GM06990 (cell line): ENCODE measurements at regions not wholly inside any gene's neighbourhood (a gene's known extent, or its start where the extent isn't known, plus 50 kb on each side); places are given as distances from the start of the nearest gene placed in this dataset.

ENCODE experiments used
- DNase-seq: peaks from one replicate; pipeline ENCODE4 v3.0.0-alpha.2; 2011; ENCODE audit not compliant: insufficient read length; ENCODE audit errors: extremely low read depth
- H3K27me3 ChIP-seq: replicated peaks from 2 replicates; pipeline ENCODE4 v1.6.0; 2011; ENCODE audit warnings: low read length; ENCODE audit not compliant: control insufficient read depth, insufficient read depth
- H3K36me3 ChIP-seq: 2 replicates; pipeline ENCODE4 v1.5.1; 2011; ENCODE audit warnings: low read length; ENCODE audit not compliant: control insufficient read depth, insufficient read depth
- H3K4me3 ChIP-seq: replicated peaks from 2 replicates; pipeline ENCODE4 v1.5.1; 2011; ENCODE audit warnings: low read depth, mild to moderate bottlenecking, control low read depth, low read length
- CTCF ChIP-seq: IDR thresholded peaks from 2 replicates; pipeline ENCODE4 v1.5.1; 2011; ENCODE audit warnings: low read length, control low read depth, mild to moderate bottlenecking, inconsistent platforms; ENCODE audit not compliant: insufficient read depth, poor library complexity, severe bottlenecking

DNA sequence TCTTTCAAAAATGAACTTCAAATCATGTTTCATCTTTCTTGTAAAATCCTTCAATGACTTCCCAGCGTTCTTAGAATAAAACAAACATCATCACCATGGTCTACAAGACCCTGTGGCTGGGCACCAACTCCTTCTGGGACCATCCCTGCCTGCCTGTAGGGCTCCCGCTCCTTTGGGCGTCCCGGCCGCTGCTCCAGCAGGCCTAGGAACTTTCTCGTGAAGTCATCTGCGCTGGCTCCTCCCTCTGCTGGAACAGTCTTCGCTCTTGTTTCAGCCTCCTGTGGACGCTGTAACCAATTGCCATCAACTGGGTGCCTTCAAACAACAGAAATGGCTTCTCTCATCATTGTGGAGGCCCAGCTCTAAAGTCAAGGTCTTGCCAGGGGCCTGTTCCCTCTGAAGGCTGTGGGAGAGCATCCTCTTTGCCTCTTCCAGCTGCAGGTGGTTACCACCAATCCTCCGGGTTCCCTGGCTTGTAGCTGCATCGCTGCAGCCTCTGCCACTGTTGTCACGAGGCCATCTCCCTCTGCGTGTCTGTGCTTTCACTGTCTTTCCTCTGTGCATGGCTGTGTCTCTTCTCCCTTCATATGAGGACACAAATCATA is 185.5 kb upstream of the SDK2 start:
- no peak for TF ChIP-seq CTCF

DNA sequence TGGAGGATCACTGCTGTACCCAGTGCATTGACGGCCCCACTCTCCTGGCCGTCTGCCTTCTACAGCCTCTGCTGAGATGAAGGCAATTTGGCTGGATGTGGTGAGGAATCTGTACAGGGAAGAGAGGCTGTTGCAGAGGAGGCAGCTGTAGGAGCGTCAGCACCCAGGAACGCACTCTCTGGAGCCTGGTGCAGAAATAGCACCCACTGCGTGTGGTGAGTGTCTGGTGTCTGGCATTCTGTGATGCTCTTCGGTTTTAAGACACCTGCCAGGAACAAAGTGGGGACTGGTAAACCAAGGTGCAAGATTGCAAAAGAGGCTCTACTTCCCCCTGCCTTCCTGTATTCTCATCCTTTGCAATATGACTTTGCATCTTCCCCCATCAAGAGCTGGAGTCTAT is 187.5 kb upstream of the SDK2 start:
- Histone ChIP-seq H3K4me3 (no peak overlapping the region), H3K27me3 (no peaks in the 10 kb centered on the region; the same call in 1 of the 2 replicates), H3K36me3 (no peaks in the 10 kb centered on the region)
- no peak for TF ChIP-seq CTCF
- no peak for DNase-seq

More for the DNA sequence above, 185.5 kb upstream of the SDK2 start:
- Histone ChIP-seq H3K4me3 (no peak overlapping the region), H3K36me3 (no peaks in the 10 kb centered on the region), H3K27me3 (no peaks in the 10 kb centered on the region; the same call in none of the 2 replicates)
- DNase-seq: no peak

GRCh38 chr17:73833775-73834488 is 189.7 kb upstream of the SDK2 start:
- TF ChIP-seq CTCF: no peak
- Histone ChIP-seq H3K27me3 (no peaks in the 10 kb centered on the region), H3K4me3 (no peak overlapping the region), H3K36me3 (no peaks in the 10 kb centered on the region)
- no peak for DNase-seq

GRCh38 chr17:73834684-73835343 is 190.6 kb upstream of the SDK2 start:
- Histone ChIP-seq H3K27me3 (no peaks in the 10 kb centered on the region), H3K4me3 (no peak overlapping the region), H3K36me3 (no peaks in the 10 kb centered on the region)
- no peak for DNase-seq
- no peak for TF ChIP-seq CTCF

DNA sequence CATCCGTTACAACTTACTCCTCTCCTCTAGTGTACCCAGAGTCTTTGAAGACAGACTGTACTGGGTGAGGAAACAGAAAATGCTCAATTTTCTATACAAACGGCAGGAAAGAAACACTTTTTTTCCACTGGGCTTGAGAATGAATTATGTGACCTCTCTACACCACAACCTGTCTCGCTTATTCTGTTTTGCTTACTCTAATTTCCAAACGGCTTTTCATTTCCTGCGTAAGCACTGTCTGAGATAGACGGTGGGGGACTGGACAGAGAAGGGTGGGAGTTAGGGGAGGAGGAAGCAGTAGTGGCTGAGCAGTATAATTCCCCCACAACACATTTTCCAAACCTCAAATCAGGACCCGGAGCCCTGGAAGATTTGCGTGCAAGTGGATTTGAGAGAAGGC is 191.4 kb upstream of the SDK2 start:
- H3K36me3 ChIP-seq: no peaks in the 10 kb centered on the region
- TF ChIP-seq CTCF: no peak
- no peaks in the 10 kb centered on the region for H3K27me3 ChIP-seq
- no peak for DNase-seq
- H3K4me3 ChIP-seq: no peak overlapping the region
